GM21390 (cell line): ENCODE measurements at regions not wholly inside any gene's neighbourhood (a gene's known extent, or its start where the extent isn't known, plus 50 kb on each side); places are given as distances from the start of the nearest gene placed in this dataset.

ENCODE experiments used
- ATAC-seq: cut with Tn5 transposase; IDR thresholded peaks from one replicate; pipeline ENCODE4 v1.9.1; 2021; ENCODE audit not compliant: unreplicated experiment

- no peak for ATAC-seq
Measured at GRCh38 chr22:25365491-25366261, 146.2 kb downstream of the CRYBB2 start.

- no peak for ATAC-seq
Measured at GRCh38 chr22:25366408-25366807, 147.0 kb downstream of the CRYBB2 start.

GRCh38 chr22:25366876-25367466 lies 147.5 kb downstream of the CRYBB2 start:
- no peak for ATAC-seq

- ATAC-seq, result no peak
Measured at GRCh38 chr22:25367756-25368155, 148.3 kb downstream of the CRYBB2 start.

GRCh38 chr22:25368271-25368670 lies 148.8 kb downstream of the CRYBB2 start:
- no peak for ATAC-seq

- ATAC-seq, result no peak
Measured at GRCh38 chr22:25369041-25369440, 149.6 kb downstream of the CRYBB2 start.

- no peak for ATAC-seq
Measured at GRCh38 chr22:25370322-25370721, 150.9 kb downstream of the CRYBB2 start.

- ATAC-seq, result no peak
Measured at GRCh38 chr22:25372000-25372595, 152.7 kb downstream of the CRYBB2 start.

- no peak for ATAC-seq
Measured at GRCh38 chr22:25373961-25374360, 154.5 kb downstream of the CRYBB2 start.

GRCh38 chr22:25374869-25375268 lies 155.4 kb downstream of the CRYBB2 start:
- no peak for ATAC-seq

- ATAC-seq, result no peak
Measured at GRCh38 chr22:25375683-25376082, 156.2 kb downstream of the CRYBB2 start.

GRCh38 chr22:25377699-25378098 lies 158.3 kb downstream of the CRYBB2 start:
- ATAC-seq, result no peak

- no peak for ATAC-seq
Measured at GRCh38 chr22:25380122-25380747, 160.8 kb downstream of the CRYBB2 start.

- no peak for ATAC-seq
Measured at GRCh38 chr22:25382762-25383161, 163.3 kb downstream of the CRYBB2 start.

- no peak for ATAC-seq
Measured at GRCh38 chr22:25383278-25383820, 163.9 kb downstream of the CRYBB2 start.

GRCh38 chr22:25383892-25384291 lies 164.5 kb downstream of the CRYBB2 start:
- ATAC-seq, result no peak

GRCh38 chr22:25386538-25386884 lies 167.1 kb downstream of the CRYBB2 start:
- no peak for ATAC-seq

GRCh38 chr22:25388415-25388814 lies 169.0 kb downstream of the CRYBB2 start:
- ATAC-seq, result no peak

- no peak for ATAC-seq
Measured at GRCh38 chr22:25388866-25389540, 169.6 kb downstream of the CRYBB2 start.

GRCh38 chr22:25389541-25389919 lies 170.1 kb downstream of the CRYBB2 start:
- no peak for ATAC-seq
